H1 (cell line): ENCODE measurements at regions not wholly inside any gene's neighbourhood (a gene's known extent, or its start where the extent isn't known, plus 50 kb on each side); places are given as distances from the start of the nearest gene placed in this dataset.

Experiments
- CTCF ChIP-seq, 3 experiments: IDR thresholded peaks; 1 replicate in 2 of 3; 2 replicates in 1 of 3; pipeline versions ENCODE4 v1.5.1 to v1.6.1; 2011; ENCODE audit warnings: low read length in 3 of 3, mild to moderate bottlenecking in 3 of 3, inconsistent platforms in 2 of 3, low read depth in 1 of 3, moderate library complexity in 1 of 3; ENCODE audit not compliant: insufficient read depth in 1 of 3; ENCODE audit errors: control extremely low read depth in 1 of 3
- EP300 ChIP-seq, 2 experiments: IDR thresholded peaks; 1 replicate in 1 of 2; 2 replicates in 1 of 2; pipeline ENCODE4 v1.6.1; 2011 to 2012; ENCODE audit warnings: low read depth in 2 of 2, low read length in 2 of 2, mild to moderate bottlenecking in 2 of 2, borderline replicate concordance in 1 of 2, inconsistent platforms in 1 of 2, moderate library complexity in 1 of 2
- EZH2 ChIP-seq: fragments of 200-600 bp; sonication (generic); IDR thresholded peaks from 2 replicates; pipeline ENCODE4 v1.7.1; 2012; ENCODE audit warnings: low read depth, mild to moderate bottlenecking, moderate library complexity, low read length, inconsistent platforms; ENCODE audit not compliant: severe bottlenecking
- FOSL1 ChIP-seq: IDR thresholded peaks from 2 replicates; pipeline ENCODE4 v1.6.1; 2011; ENCODE audit warnings: mild to moderate bottlenecking, low read depth, low read length, moderate library complexity; ENCODE audit not compliant: insufficient read depth
- HDAC2 ChIP-seq, 2 experiments: fragments of 300-600 bp in 1 of 2; sonication (generic) in 1 of 2; IDR thresholded peaks; 2 replicates each; pipeline ENCODE4 v1.6.1; 2011 to 2012; ENCODE audit warnings: low read depth in 2 of 2, low read length in 2 of 2, mild to moderate bottlenecking in 2 of 2, moderate library complexity in 2 of 2, borderline replicate concordance in 1 of 2, inconsistent platforms in 1 of 2
- POLR2A ChIP-seq, 2 experiments: IDR thresholded peaks; 1 replicate in 1 of 2; 2 replicates in 1 of 2; pipeline ENCODE4 v1.6.1; 2011; ENCODE audit warnings: low read depth in 2 of 2, low read length in 2 of 2, mild to moderate bottlenecking in 2 of 2; ENCODE audit errors: control extremely low read depth in 1 of 2
- POLR2AphosphoS5 ChIP-seq: IDR thresholded peaks from 2 replicates; pipeline ENCODE4 v1.6.1; 2011; ENCODE audit warnings: low read depth, low read length
- SP1 ChIP-seq: IDR thresholded peaks from 2 replicates; pipeline ENCODE4 v1.6.1; 2011; ENCODE audit warnings: low read depth, low read length
- SRF ChIP-seq: IDR thresholded peaks from 2 replicates; pipeline ENCODE4 v1.6.1; 2011; ENCODE audit warnings: mild to moderate bottlenecking, low read depth, low read length, moderate library complexity
- SUZ12 ChIP-seq: fragments of 200-600 bp; sonication (generic); IDR thresholded peaks from 2 replicates; pipeline ENCODE4 v1.6.1; 2012; ENCODE audit warnings: mild to moderate bottlenecking, inconsistent platforms, low read length, moderate library complexity, mixed read lengths
- TCF12 ChIP-seq: IDR thresholded peaks from 2 replicates; pipeline ENCODE4 v1.6.1; 2011; ENCODE audit warnings: low read depth, mild to moderate bottlenecking, low read length
- TEAD4 ChIP-seq: IDR thresholded peaks from 2 replicates; pipeline ENCODE4 v1.6.1; 2012; ENCODE audit warnings: low read depth, low read length, inconsistent platforms, mixed read lengths
- TF ChIP-seq, protein P1 (sequence below): IDR thresholded peaks from 2 replicates; pipeline ENCODE4 v1.6.1; 2012; ENCODE audit warnings: inconsistent platforms
- TF ChIP-seq, protein P2 (sequence below): IDR thresholded peaks from 2 replicates; pipeline ENCODE4 v1.6.1; 2012; ENCODE audit warnings: inconsistent platforms

DNA sequence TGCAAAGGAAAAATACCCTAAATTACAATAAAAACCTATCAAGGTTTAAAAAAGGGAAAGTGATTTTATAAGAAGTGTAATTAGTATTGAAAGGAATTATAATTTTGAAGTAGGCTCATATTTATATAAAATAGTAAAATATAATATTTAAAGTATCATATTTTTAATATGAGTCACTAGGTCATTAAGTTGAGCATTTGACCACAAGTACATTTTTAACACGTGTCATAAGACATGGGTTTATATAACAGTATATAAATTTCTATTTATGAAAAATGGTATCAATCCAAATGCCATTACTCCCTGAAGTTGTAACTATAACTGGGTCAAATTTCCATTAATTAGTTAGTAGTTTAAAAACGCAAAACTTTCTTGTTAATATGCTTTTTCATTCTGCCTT lies 365.9 kb downstream of the COL11A1 start:
- TF ChIP-seq CTCF (IDR thresholded peaks at IDR 0.05; ENCODE audit: control extremely low read depth in 1 of 3, insufficient read depth in 1 of 3, low read depth in 1 of 3, low read length in 3 of 3) (no peak), FOSL1 (no peak), POLR2A (IDR thresholded peaks at IDR 0.05; ENCODE audit: control extremely low read depth in 1 of 2, low read depth in 2 of 2, low read length in 2 of 2) (no peak), POLR2AphosphoS5 (no peak), EP300 (IDR thresholded peaks at IDR 0.05; ENCODE audit: borderline replicate concordance in 1 of 2, low read depth in 2 of 2, low read length in 2 of 2) (no peak), SRF (no peak), SP1 (no peak), EZH2 (no peak), HDAC2 (IDR thresholded peaks at IDR 0.05; ENCODE audit: borderline replicate concordance in 1 of 2, low read depth in 2 of 2, low read length in 2 of 2) (no peak), TEAD4 (no peak), TCF12 (no peak), SUZ12 (no peak)
- TF ChIP-seq, protein P1, sequence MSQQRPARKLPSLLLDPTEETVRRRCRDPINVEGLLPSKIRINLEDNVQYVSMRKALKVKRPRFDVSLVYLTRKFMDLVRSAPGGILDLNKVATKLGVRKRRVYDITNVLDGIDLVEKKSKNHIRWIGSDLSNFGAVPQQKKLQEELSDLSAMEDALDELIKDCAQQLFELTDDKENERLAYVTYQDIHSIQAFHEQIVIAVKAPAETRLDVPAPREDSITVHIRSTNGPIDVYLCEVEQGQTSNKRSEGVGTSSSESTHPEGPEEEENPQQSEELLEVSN, result no peak
- TF ChIP-seq, protein P2, sequence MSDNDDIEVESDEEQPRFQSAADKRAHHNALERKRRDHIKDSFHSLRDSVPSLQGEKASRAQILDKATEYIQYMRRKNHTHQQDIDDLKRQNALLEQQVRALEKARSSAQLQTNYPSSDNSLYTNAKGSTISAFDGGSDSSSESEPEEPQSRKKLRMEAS, result no peak
